Dendritic cell treated with granulocyte-macrophage colony-stimulating factor and Interleukin-4, amounts not matched to agents 40 ng/mL and 50 ng/mL, for 4 days (primary cell): ENCODE measurements at regions not wholly inside any gene's neighbourhood (a gene's known extent, or its start where the extent isn't known, plus 50 kb on each side); places are given as distances from the start of the nearest gene placed in this dataset.

Source experiments
- H3K27ac Mint-ChIP-seq: one replicate; pipeline ENCODE4 v1.8.0; 2022; ENCODE audit warnings: mild to moderate bottlenecking, mixed read lengths
- H3K27me3 Mint-ChIP-seq: one replicate; pipeline ENCODE4 v1.8.0; 2022; ENCODE audit warnings: mild to moderate bottlenecking, mixed read lengths
- H3K36me3 Mint-ChIP-seq: one replicate; pipeline ENCODE4 v1.8.0; 2022; ENCODE audit warnings: low read depth, mixed read lengths
- H3K4me1 Mint-ChIP-seq: one replicate; pipeline ENCODE4 v1.8.0; 2022; ENCODE audit warnings: low read depth, mixed read lengths
- H3K4me3 Mint-ChIP-seq: one replicate; pipeline ENCODE4 v1.8.0; 2022; ENCODE audit warnings: mild to moderate bottlenecking, moderate library complexity, mixed read lengths
- H3K9me3 Mint-ChIP-seq: one replicate; pipeline ENCODE4 v1.8.0; 2022; ENCODE audit warnings: mixed read lengths
- intact Hi-C: fragments of 100-400 bp; cut with micrococcal nuclease; formaldehyde crosslinking; loops from one replicate; pipeline ENCODE4 v1.15.0; 2022

- no peak overlapping the region for H3K4me3 Mint-ChIP-seq
- intact Hi-C loops, result no loop called here
Observed at GRCh38 chr1:216814576-216815259, 91.5 kb upstream of the ESRRG start.

DNA sequence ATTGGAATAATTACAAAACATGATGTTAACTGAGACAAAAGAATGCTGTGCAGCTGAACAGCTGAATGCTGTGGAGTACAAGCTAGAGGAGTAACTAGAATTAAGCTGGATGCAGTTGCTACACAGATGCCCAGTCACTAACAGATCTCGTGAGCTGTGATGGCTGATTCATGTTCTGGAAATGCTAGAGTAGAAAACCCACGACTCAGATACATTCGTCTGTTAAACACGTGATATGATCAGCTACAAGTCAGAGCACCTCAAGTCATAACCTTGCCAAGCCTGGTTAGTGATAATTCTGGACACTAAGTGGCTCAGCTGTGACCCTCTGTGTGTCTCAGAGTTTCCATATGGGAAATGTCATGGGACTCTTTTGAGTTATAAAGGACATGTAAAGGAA lies 89.7 kb upstream of the ESRRG start:
- Mint-ChIP-seq H3K27me3 (no peaks in the 10 kb centered on the region), H3K36me3 (no peaks in the 10 kb centered on the region), H3K9me3 (no peaks in the 10 kb centered on the region), H3K27ac (no peak overlapping the region), H3K4me1 (no peaks in the 10 kb centered on the region), H3K4me3 (no peak overlapping the region)
- intact Hi-C loops, result no loop called here

More at GRCh38 chr1:216814576-216815259, 91.5 kb upstream of the ESRRG start:
- Mint-ChIP-seq H3K36me3 (no peaks in the 10 kb centered on the region), H3K9me3 (no peaks in the 10 kb centered on the region), H3K27ac (no peak overlapping the region), H3K4me1 (no peaks in the 10 kb centered on the region), H3K27me3 (no peaks in the 10 kb centered on the region)

GRCh38 chr1:216809649-216810048 lies 86.4 kb upstream of the ESRRG start:
- Mint-ChIP-seq H3K27ac (no peak overlapping the region), H3K27me3 (no peaks in the 10 kb centered on the region), H3K36me3 (no peaks in the 10 kb centered on the region), H3K4me3 (no peak overlapping the region), H3K9me3 (no peaks in the 10 kb centered on the region), H3K4me1 (no peaks in the 10 kb centered on the region)
- intact Hi-C loops, result no loop called here

- no peaks in the 10 kb centered on the region for H3K4me1 Mint-ChIP-seq
- H3K27ac Mint-ChIP-seq, result no peak overlapping the region
- intact Hi-C loops, result no loop called here
- H3K4me3 Mint-ChIP-seq, result no peak overlapping the region
- no peaks in the 10 kb centered on the region for H3K36me3 Mint-ChIP-seq
- H3K9me3 Mint-ChIP-seq, result no peaks in the 10 kb centered on the region
- H3K27me3 Mint-ChIP-seq, result no peaks in the 10 kb centered on the region
Observed at GRCh38 chr1:216807696-216808095, 84.5 kb upstream of the ESRRG start.

DNA sequence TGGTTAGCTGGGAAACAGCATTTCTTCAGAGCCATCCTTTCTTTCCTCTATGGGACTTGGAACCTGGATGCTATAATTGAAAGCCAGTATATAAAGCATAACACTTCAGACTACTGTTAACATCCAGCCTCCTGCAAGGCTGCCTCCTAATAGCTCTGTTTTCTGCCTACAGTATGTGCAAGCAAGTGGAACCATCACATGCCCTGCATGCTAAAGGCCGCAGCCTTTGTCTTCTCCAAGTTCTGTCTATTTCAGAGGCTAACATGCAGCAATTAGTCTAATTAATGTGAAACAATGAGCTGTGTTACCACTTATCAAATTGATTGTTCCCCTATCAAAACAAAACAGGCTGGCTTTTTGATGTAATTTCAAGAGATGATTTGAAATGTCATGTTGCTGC lies 82.7 kb upstream of the ESRRG start:
- intact Hi-C loops, result no loop called here
- Mint-ChIP-seq H3K9me3 (no peaks in the 10 kb centered on the region), H3K4me1 (no peaks in the 10 kb centered on the region), H3K27me3 (no peaks in the 10 kb centered on the region), H3K27ac (no peak overlapping the region), H3K4me3 (no peak overlapping the region), H3K36me3 (no peaks in the 10 kb centered on the region)

- H3K27me3 Mint-ChIP-seq, result no peaks in the 10 kb centered on the region
- H3K4me1 Mint-ChIP-seq, result no peaks in the 10 kb centered on the region
- no peaks in the 10 kb centered on the region for H3K36me3 Mint-ChIP-seq
- no peak overlapping the region for H3K27ac Mint-ChIP-seq
- no peak overlapping the region for H3K4me3 Mint-ChIP-seq
- intact Hi-C loops, result no loop called here
- no peaks in the 10 kb centered on the region for H3K9me3 Mint-ChIP-seq
Observed at GRCh38 chr1:216805233-216805632, 82.0 kb upstream of the ESRRG start.

- no peaks in the 10 kb centered on the region for H3K36me3 Mint-ChIP-seq
- H3K9me3 Mint-ChIP-seq, result no peaks in the 10 kb centered on the region
- intact Hi-C loops, result no loop called here
- H3K27me3 Mint-ChIP-seq, result no peaks in the 10 kb centered on the region
- no peaks in the 10 kb centered on the region for H3K4me1 Mint-ChIP-seq
- H3K27ac Mint-ChIP-seq, result no peak overlapping the region
- H3K4me3 Mint-ChIP-seq, result no peak overlapping the region
Observed at GRCh38 chr1:216804111-216804510, 80.9 kb upstream of the ESRRG start.

GRCh38 chr1:216794586-216794985 lies 71.4 kb upstream of the ESRRG start:
- Mint-ChIP-seq H3K27ac (no peak overlapping the region), H3K4me3 (no peak overlapping the region), H3K36me3 (no peaks in the 10 kb centered on the region), H3K4me1 (no peaks in the 10 kb centered on the region), H3K27me3 (no peaks in the 10 kb centered on the region), H3K9me3 (no peaks in the 10 kb centered on the region)
- intact Hi-C loops, result no loop called here

DNA sequence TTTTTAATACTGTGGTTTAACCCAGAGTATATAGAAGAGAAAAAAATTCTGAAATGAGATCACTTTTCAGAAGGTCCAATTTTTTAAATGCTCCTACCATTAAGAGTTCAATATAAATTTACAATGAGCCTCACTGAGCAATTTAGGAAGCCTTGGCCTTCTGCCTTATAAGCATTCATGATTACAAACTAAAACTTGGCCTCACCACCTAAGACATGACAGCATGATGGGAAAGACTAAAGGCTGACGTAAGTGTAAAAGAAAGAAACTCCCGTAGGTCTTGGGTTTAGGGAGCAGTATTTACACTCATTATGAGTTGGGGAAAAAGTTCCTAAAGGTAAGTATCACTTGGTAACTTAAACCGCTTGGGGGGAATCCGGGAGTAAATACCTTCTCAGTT lies 70.7 kb upstream of the ESRRG start:
- H3K27ac Mint-ChIP-seq, result no peak overlapping the region
- no peaks in the 10 kb centered on the region for H3K4me1 Mint-ChIP-seq
- H3K27me3 Mint-ChIP-seq, result no peaks in the 10 kb centered on the region
- no peak overlapping the region for H3K4me3 Mint-ChIP-seq
- intact Hi-C loops, result no loop called here
- no peaks in the 10 kb centered on the region for H3K9me3 Mint-ChIP-seq
- no peaks in the 10 kb centered on the region for H3K36me3 Mint-ChIP-seq

DNA sequence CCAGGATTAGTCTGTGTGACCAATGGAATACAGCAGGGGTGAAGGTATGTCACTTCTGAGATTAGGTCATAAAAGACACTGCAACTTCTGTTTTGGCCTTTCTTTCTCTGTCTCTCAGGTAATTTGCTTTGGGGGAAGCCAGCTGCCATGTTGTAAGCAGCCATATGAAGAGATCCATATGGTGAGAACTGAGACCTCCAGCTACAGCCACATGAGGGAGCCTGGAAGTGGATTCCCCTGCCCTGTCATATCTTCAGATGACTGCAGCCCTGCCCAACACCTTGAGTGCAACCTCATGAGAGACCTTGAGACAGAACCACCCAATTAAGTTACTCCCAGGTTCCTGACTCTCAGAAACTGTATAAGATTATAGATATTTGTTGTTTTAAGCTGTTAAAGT lies 70.1 kb upstream of the ESRRG start:
- no peak overlapping the region for H3K4me3 Mint-ChIP-seq
- H3K27ac Mint-ChIP-seq, result no peak overlapping the region
- H3K4me1 Mint-ChIP-seq, result no peaks in the 10 kb centered on the region
- no peaks in the 10 kb centered on the region for H3K36me3 Mint-ChIP-seq
- no peaks in the 10 kb centered on the region for H3K27me3 Mint-ChIP-seq
- intact Hi-C loops, result no loop called here
- no peaks in the 10 kb centered on the region for H3K9me3 Mint-ChIP-seq

GRCh38 chr1:216788671-216789070 lies 65.4 kb upstream of the ESRRG start:
- intact Hi-C loops, result no loop called here
- Mint-ChIP-seq H3K9me3 (no peaks in the 10 kb centered on the region), H3K36me3 (no peaks in the 10 kb centered on the region), H3K27me3 (no peaks in the 10 kb centered on the region), H3K4me1 (no peaks in the 10 kb centered on the region), H3K4me3 (no peak overlapping the region), H3K27ac (no peak overlapping the region)

- no peaks in the 10 kb centered on the region for H3K9me3 Mint-ChIP-seq
- H3K4me3 Mint-ChIP-seq, result no peak overlapping the region
- H3K36me3 Mint-ChIP-seq, result no peaks in the 10 kb centered on the region
- H3K27ac Mint-ChIP-seq, result no peak overlapping the region
- intact Hi-C loops, result no loop called here
- H3K27me3 Mint-ChIP-seq, result no peaks in the 10 kb centered on the region
- H3K4me1 Mint-ChIP-seq, result no peaks in the 10 kb centered on the region
Observed at GRCh38 chr1:216785737-216786136, 62.5 kb upstream of the ESRRG start.

- Mint-ChIP-seq H3K27me3 (no peaks in the 10 kb centered on the region), H3K36me3 (no peaks in the 10 kb centered on the region), H3K27ac (no peak overlapping the region), H3K9me3 (no peaks in the 10 kb centered on the region), H3K4me3 (no peak overlapping the region), H3K4me1 (no peaks in the 10 kb centered on the region)
- intact Hi-C loops, result no loop called here
Observed at GRCh38 chr1:216785221-216785620, 62.0 kb upstream of the ESRRG start.

- Mint-ChIP-seq H3K9me3 (no peaks in the 10 kb centered on the region), H3K4me1 (no peaks in the 10 kb centered on the region), H3K36me3 (no peaks in the 10 kb centered on the region), H3K4me3 (no peak overlapping the region), H3K27me3 (no peaks in the 10 kb centered on the region), H3K27ac (no peak overlapping the region)
- intact Hi-C loops, result no loop called here
Observed at GRCh38 chr1:216779686-216780085, 56.5 kb upstream of the ESRRG start.

DNA sequence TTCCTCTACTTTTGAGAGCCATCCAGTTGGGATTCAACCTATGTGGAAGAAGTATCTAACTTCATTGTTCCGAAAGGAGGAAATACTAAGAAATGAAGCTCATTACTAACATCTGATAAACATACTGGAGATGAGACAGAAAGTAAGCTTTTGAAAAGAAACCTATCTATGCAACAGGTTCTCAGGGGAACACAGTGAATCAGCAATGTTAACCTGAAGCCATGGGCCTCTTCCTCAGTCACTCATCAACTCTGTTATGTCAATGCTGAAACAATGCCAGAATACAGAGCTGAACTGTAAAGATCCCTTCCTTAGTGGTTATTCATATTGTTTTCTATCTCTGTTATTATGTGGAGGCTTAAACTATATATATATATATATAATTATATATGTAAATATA lies 55.5 kb upstream of the ESRRG start:
- no peak overlapping the region for H3K4me3 Mint-ChIP-seq
- H3K36me3 Mint-ChIP-seq, result no peaks in the 10 kb centered on the region
- no peak overlapping the region for H3K27ac Mint-ChIP-seq
- intact Hi-C loops, result no loop called here
- H3K4me1 Mint-ChIP-seq, result no peaks in the 10 kb centered on the region
- H3K27me3 Mint-ChIP-seq, result no peaks in the 10 kb centered on the region
- no peaks in the 10 kb centered on the region for H3K9me3 Mint-ChIP-seq
